ENCODE measurements at regions not wholly inside any gene's neighbourhood (a gene's known extent, or its start where the extent isn't known, plus 50 kb on each side); places are given as distances from the start of the nearest gene placed in this dataset.

DNA sequence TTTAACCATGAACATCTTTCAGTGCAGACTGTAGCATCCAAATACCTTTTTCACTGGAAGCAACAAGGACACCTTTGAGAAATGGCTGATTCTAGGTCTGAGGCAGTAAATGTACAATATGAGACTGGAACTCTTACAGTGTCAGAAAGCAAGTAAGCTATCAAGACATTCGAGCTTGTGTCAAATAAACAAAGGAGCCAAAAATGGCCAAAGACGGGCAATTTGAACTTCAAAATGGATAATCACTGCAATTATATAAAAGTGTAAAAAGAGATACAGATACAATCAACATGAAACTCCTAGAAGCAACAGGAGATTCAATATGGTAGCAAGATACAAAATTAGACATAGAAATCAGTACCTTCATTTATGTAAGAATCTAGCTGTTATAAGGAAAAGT lies 138.5 kb upstream of the CCDC54 start:
- no peak for ATAC-seq

DNA sequence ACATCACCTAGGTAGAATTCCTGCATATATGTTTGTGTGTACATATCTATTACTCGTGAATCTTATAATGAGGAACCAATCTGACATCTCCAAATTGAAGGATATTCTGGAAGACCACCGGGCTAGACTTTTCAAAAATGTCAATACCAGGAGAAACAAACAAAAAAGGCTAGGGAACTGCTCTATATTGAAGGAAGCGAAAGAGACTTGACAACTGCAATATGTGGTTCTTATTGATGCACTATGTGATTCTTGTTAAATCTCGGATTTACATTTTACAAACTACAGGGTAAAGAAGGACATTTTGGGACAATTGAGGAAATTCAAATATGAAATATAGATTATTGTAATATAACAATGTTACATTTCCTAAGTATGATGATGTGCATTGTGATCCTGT lies 137.5 kb upstream of the CCDC54 start:
- no peak for ATAC-seq

DNA sequence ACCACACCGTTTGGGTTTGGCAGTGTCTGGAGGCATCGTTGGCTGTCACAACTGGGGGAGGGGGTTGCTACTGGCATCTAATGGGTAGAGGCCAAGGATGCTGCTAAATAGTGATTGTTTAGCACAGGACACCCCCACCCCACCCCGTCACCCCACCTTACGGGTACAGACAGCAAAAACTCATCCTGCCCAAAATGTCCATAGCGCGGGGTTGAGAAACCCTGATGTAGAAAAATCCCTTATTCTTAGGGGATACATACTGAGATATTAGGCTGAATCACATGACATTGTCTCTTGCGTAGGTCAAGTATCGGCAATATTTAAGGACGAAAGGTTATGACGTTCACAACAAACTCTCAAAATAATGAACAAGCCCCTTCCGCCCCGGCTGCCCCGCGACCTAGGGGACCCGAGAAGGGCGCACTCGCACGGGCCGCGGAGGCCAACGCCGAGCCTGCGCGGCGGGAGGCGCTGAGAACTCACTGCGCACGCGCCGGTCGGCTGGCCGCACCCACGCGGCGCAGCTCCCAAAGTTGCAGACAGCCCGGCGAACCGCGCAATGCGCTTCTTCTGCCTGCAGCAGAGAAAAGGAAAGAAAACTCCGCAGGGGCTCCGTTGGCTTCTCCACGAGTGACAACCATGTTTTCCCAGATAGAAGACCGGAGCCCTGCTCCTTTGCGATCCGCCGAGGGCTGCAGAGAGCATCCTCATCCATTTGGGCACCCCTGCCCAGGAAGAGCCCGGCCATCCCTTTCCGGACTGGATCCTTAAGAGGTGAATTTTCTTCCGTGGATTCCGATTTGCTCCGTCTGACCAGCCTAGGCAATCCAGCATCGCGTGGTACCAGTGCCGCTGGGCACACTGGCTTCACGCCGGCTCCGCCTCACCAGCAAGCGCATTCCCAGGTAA lies 136.8 kb upstream of the CCDC54 start:
- ATAC-seq = peak; percentile 92

DNA sequence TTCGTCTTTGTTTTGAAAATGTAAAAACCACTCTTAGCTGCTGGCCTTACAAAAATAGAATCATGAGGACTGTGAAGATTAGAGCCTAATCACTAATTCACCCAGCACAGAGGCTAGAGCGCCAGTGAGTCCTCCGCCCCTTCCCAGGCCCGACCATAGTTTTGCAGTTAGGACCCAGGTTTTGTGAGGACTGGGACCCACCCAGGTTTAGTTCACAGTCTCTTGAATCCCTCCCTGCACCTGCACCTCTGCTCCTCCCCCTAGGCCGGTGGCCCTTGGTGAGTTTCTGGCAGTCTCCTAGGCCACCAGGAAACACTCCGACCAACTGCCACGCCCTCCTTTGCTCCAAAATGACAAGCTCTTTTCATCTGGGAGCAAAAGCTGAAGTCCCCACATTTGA lies 136.0 kb upstream of the CCDC54 start:
- ATAC-seq = peak in 1 of 2 donors; percentile 11

DNA sequence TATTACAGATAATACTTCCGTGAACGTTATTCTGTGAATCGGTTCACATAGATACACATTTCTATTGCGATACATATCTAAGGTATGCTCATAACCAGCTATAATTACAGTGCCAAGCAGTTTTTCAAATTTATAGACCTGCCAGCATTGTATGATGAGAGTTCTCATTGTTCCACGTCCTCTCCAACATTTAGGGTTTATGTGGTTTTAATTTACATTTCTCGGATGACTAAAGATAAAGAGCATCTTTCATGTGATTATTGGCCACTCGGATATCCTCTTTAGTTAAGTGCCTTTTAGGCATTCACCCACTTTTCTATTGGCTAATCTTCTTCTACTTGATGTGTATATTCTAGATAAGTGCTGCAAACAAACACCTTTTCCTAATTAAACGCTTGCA lies 134.7 kb upstream of the CCDC54 start:
- no peak for ATAC-seq

DNA sequence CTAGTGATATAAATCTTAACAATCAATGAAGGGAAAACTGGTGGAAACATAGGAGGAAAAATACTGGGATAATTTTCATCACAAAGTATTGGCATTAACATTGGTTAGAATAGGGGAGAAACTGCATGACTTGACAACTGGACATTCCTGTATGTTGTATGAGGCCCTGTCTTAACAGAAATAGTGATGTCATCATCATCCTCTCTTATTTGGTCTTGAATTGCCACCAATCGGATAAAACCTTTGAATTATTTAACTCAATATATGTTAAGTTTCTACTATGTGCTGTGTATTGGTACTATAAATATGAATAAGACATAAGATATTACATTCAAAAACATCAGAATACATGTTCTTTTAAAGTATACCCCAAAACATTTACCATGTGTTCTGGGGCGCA lies 130.1 kb upstream of the CCDC54 start:
- no peak for ATAC-seq

DNA sequence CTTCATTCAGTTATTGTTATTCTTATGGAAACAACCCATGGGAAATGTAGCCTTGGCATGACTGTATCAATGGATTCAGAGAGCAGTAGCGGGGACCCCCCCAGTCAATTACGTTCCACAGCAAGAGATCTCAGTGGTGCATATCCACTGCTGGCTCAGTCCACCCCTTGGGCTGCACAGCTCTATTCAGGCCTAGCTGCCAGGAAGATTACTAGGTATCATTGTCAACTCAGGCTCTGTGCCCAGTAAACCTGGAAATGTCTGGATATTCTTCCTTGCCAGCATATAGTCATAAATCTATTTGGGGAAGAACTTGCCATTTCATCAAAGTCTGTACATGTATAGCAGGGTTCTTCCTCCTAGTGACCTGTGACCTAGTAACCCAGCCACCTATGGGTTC lies 128.1 kb upstream of the CCDC54 start:
- no peak for ATAC-seq

DNA sequence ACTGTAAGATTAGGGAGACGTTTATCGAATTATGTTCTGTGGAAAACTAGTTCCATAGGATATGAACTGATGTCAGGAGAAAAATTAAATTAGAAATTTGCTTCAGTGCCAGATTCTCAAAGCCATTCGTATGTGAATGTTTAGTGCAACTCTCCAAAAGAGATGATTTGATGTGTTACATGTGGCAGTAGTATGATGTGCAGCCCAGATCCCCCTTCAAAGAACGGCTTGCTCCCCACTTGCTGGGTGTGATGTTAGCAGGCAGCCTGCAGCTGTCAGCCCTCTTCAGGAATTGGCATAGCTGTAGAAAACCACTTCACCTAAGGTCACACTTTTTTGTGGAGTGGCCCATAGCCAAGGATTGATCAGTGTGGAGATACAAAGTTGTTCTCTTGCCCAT lies 127.0 kb upstream of the CCDC54 start:
- no peak for ATAC-seq

DNA sequence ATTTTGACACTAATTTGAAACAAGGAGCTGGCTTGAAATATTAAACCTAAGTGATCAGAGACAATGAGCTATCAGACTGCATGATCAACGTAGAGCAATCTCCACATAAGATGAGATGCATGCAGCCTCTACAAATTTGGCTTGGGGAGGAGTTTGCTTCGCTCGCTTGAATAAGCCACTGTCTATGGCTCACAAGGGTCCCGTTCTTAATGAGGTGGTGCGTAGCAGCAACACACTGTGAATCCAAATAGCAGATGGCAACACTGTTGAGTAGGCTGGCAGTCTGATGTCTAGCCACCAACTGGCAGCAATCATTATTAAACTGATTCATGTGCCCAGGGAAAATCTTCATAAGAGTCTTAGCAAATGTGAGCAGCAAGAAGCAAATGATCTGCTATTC lies 125.4 kb upstream of the CCDC54 start:
- ATAC-seq = no peak

DNA sequence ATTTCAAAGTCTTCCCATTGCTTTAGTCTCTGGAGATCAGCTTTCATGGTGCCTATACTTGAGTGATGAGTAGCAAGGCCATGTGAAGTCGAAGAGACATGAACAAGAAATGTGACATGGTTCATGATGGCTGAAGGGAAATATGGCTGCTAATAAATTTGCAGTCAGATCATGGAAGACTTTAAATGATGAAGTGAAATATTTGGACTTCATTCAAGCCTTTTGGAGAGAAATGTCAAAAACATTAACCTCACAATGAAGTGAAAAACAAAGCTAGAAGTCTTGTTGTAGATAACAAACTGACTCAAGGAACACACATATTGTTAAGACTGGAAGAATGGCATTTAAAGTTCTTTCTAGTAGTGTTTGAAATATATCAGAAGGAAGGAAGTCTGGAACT lies 120.3 kb upstream of the CCDC54 start:
- no peak for ATAC-seq

DNA sequence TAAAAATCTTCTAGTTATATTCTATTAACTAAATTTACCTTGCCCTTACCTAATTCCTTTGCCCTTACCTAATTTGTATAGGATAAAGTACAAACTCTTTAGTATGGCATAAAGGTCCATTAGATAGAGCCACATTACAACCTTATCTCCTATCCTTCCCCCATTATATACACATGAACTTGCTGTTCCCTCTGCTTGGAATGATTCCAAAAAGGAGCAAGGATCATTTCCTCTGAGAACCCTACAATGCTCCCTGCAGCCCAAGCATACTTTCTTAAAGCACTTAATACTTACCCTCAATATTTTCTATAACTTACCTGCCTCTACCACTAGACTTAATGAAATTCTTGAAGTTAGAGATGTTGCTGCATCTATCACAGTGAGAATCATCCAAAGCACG lies 118.9 kb upstream of the CCDC54 start:
- no peak for ATAC-seq

DNA sequence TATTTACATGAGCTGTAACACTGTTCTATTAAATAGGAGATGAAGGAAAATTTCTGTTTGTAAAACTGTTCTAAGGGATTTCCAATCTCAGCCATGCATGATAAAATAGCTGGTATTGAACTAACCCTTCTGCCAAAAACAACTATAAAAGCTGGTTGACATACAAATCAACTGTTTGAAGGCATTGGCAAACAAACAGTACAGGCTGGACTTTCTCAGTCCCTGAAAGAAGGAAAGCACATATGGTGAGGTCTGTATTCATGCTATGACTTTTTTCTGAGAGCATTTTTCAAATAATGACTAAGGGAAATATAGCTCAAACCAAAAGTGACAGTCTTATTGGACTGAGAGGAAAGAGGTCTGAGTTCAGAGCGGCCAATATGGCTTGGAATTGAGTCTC lies 117.0 kb upstream of the CCDC54 start:
- no peak for ATAC-seq

DNA sequence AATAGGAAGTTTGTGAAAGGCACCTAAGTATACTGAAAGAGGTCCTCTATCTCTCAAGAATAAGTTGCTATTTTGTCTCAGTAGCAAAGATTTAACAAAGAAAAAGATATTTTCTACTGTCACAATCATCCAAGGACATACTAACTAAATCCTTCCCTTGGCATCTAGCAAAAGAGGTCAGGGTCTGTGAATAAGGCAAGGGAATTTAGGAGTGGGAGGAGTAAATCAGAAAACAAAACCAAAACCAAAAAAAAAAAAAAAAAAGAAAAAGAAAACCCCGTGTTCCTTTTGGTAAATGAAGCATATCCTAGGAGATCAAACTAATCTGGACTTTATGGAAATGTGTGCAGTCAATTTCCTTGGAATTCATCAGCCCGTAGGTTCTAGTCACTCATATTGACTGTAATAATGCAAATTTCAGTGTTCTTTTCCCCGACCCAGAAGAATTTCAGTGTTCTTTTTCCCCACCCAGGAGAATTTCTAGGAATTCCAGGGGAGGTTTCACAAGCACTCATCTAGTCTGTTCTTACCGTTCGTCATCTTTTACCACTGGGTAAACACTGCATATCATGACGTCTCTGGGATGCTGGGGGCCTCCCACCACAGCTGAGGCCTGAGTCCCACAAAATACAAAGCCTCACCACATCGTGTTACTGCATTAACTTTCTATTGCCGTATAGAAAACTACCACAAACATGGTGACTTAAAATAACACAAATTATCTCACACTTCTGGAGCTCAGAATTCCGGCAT lies 113.8 kb upstream of the CCDC54 start:
- ATAC-seq = no peak

DNA sequence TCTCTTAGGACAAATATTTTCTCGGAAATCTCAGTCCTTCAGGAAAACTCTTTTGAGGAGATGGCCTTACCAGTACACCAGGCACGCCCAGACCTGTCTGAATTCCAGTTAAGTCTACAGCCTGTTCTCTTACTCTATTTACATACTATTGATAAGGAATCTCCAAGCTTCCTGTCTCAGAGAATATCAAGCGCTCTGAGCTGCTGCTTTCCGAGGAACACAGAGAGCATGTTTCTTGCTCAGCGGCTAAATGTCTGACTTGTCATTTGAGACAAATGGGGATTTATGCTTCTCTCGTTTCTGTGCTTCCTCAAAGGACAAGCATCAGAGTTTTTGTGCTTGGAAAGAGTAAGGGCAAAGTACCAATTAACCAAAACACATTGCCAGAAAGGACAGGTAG lies 112.4 kb upstream of the CCDC54 start:
- no peak for ATAC-seq

DNA sequence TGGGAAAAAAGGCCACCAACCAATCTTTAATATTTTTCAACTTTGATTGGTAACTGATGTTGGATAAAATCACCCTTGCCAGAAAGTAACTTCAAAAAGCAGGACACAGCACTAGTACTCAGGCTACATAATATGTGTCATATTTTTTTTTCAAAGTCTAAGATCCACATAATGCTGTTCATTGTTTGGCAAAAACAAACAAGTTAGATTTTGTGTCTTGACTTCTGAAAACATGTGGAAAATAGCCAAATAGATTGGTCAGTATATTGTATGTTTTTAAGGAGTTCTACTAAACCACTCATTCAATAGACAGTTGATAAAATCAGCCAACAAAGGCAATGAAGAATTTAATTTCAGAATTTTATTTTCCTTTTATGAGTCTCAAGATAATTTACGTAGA lies 111.7 kb upstream of the CCDC54 start:
- ATAC-seq = no peak

DNA sequence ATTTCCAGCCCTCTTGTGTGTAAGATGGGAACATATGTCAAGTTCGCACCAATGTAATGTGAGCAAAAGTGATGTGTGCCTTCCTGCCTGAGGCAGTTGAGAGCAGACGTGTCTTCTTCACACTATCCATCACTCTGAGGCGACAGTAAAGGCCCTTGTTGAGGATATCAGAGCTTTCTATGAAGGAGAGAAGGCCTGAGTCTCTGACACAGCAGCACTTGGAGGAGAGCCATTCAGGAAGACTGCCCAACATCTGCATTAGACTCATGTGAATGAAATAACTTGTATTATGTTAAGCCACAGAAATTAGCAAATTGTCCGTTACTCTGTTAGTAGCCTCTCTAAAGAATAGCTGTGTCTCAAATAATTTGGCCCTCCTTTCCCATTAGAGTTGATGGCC lies 108.8 kb upstream of the CCDC54 start:
- ATAC-seq = no peak

DNA sequence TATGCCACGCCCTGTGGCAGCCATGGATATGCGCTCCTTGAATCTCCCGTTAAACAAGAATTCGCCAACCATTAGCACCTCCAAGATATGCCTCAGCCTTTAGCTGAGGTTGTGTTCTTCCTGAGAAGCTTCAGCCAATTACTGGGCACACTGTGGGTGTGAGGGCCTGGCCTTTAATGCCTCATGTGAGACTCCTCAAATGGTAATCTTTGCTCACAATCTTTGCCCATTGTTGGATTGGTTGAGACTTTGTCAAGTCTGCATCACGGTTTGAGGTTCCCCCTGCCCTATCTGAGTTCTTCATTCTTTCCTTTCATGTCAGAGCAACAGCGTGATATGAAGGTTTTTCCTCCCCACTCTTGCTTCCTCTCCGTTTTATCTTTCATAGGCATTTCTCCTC lies 108.1 kb upstream of the CCDC54 start:
- ATAC-seq = no peak

DNA sequence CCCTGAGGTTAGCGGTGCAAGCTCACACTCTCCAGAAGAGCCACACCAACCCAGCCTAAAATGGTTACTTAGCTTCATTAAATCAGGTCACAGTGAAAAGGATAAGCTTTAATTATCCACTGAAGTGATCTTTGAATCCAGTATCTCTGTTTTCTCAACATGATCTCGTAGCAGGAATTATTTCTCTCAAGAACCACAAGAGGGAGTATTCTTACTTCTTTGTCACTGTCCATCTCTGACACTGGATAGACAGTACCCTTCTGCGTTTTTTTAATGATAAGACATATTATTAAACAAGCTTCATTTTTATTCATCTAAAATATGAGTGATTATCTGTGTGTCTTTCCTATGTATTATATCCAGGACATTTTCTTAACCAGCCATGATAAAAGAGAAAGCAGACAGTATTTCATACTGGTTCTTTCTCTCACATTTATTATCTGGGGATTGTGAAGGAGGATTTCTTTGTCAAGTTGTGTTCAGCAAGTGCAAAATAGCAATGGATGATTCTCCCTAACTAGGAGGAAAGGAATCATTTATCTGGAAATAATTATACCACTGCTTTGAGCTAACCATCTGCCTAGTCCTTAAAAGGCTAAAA lies 105.4 kb upstream of the CCDC54 start:
- no peak for ATAC-seq

DNA sequence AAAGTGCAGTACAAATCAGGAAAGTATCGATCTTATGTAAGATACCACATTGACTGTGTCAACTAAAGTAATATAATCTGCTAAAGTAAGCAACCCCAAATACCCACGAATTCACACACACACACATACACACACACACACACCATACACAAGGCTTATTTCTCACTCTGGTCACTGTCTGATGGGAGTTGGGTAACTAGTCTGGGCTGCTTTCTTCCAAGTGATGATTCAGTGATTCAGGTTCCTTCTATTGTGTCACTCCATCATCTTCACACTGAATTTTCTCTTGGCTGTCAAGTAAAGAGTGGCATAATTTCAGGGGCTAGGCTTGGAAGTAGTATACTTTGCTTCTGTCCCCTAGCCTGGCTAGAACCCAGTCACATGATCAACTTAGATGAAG lies 104.8 kb upstream of the CCDC54 start:
- no peak for ATAC-seq

DNA sequence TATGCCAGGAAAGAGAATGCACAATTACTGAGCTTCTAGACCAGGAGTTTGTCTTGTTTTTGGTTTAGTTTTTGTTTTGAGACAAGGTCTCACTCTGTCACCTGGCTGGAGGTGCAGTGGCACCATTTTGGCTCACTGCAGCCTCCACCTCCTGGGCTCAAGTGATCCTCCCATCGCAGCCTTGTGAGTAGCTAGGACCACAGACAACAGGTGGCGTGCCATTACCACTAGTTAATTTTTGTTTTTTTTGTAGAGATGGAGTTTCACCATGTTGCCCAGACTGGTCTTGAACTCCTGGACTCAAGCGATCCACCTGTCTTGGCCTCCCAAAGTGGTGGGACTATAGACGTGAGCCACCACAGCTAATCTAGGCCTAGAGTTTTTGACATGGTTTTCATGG lies 104.4 kb upstream of the CCDC54 start:
- no peak for ATAC-seq

DNA sequence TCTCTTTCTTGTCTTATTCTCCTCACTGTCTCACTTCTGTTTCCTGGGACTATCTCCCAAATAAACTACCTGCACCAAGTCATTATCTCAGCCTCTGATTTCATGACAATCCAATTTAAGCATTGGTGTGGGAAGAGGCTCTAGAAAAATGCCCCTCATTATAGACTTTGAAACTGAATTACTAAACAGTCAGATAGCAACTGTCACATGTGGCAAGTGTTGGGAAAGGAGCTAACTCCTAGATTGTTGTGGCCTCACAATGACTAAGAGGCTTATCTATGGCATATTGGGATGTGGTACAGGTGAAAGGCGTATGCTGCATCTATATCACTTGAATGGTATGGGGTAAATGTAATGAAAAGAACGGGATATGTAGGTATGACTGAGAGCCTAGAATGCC lies 103.5 kb upstream of the CCDC54 start:
- ATAC-seq = no peak

DNA sequence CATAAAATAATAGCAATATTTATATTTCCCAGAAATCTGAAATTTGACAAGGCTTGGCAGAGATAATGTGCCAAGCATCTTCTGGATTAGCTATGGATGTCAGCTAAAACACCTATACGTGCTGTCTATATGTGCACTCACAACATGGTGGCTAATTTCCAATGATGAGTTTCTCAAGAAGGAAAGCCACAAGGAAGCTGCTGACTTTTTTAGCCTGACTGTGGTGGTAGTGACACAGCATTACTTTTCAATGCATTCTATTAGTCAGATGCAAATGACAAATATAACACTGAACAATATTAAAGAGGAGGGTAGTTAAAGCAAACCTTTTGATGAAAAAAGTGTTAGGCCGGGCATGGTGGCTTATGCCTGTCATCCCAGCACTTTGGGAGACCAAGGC lies 101.7 kb upstream of the CCDC54 start:
- no peak for ATAC-seq

DNA sequence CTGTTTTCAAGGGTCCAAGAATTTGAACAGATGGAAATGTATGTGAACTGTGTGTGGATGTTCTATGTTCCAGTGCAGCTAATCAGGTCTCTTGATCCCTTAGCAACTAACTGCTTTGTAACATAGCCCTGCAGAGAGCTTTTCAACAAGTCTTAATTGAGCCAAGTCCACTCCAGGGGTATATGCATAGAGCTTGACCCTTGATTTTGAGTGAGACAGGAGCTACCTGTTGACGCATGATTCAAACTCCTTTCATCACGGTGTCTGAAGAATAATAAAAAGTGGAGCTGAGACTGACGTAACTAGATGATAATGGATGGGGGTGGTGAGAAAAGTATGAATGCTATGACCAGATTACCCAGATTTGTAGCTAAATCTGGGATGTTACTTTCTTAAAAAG lies 93.3 kb upstream of the CCDC54 start:
- ATAC-seq = no peak

DNA sequence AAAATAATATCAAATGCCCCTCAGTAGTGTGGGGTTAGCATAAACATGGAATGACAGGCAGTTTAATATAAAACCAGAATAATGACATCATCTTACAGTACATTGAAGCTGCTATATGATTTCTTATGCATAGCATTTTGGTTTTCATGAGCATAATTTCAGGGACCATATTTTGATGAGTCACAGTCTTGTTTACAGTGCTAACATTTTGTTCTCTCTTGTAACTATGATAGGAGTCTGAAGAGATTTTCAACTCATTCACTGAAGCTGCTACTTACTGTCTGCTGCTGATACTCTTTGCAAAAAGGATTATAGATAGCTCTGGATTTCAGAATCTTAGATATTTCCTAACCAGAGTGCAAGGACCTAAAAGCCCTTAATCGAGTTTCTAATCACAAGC lies 92.6 kb upstream of the CCDC54 start:
- no peak for ATAC-seq

All from activated CD4-positive, CD25-positive, alpha-beta regulatory T cell treated with anti-CD3 and anti-CD28 coated beads, Interleukin-2, amount 50 U/mL, for 24 hours (primary cell).